Stimulated activated CD8-positive, alpha-beta memory T cell treated with anti-CD3 and anti-CD28 coated beads, Interleukin-12 subunit alpha, Interleukin-12 subunit beta, amount 100 ng/mL, for 1 hour (primary cell): ENCODE measurements at regions not wholly inside any gene's neighbourhood (a gene's known extent, or its start where the extent isn't known, plus 50 kb on each side); places are given as distances from the start of the nearest gene placed in this dataset.

Source experiments
- DNase-seq: peaks from one replicate; pipeline ENCODE4 v3.0.0-alpha.2; 2020; ENCODE audit warnings: low read depth

GRCh38 chr3:104566054-104566453 lies 800.7 kb upstream of the ALCAM start:
- DNase-seq: no peak

GRCh38 chr3:104575634-104576033 lies 791.1 kb upstream of the ALCAM start:
- DNase-seq: no peak

- DNase-seq: no peak
Measured at GRCh38 chr3:104578558-104578957, 788.2 kb upstream of the ALCAM start.

GRCh38 chr3:104582092-104582491 lies 784.6 kb upstream of the ALCAM start:
- DNase-seq: no peak

GRCh38 chr3:104584682-104585081 lies 782.0 kb upstream of the ALCAM start:
- DNase-seq: no peak

GRCh38 chr3:104586344-104586743 lies 780.4 kb upstream of the ALCAM start:
- DNase-seq: no peak

- no peak for DNase-seq
Measured at GRCh38 chr3:104588442-104588841, 778.3 kb upstream of the ALCAM start.

GRCh38 chr3:104591776-104592175 lies 774.9 kb upstream of the ALCAM start:
- DNase-seq: no peak

- no peak for DNase-seq
Measured at GRCh38 chr3:104594491-104594890, 772.2 kb upstream of the ALCAM start.

- DNase-seq: no peak
Measured at GRCh38 chr3:104596054-104596453, 770.7 kb upstream of the ALCAM start.

- DNase-seq: no peak
Measured at GRCh38 chr3:104596551-104596950, 770.2 kb upstream of the ALCAM start.

GRCh38 chr3:104598848-104599511 lies 767.7 kb upstream of the ALCAM start:
- no peak for DNase-seq

- no peak for DNase-seq
Measured at GRCh38 chr3:104604326-104605010, 762.2 kb upstream of the ALCAM start.

- DNase-seq: no peak
Measured at GRCh38 chr3:104606812-104607211, 759.9 kb upstream of the ALCAM start.

- no peak for DNase-seq
Measured at GRCh38 chr3:104610730-104611652, 755.7 kb upstream of the ALCAM start.

- no peak for DNase-seq
Measured at GRCh38 chr3:104612218-104612617, 754.5 kb upstream of the ALCAM start.

GRCh38 chr3:104614564-104614963 lies 752.1 kb upstream of the ALCAM start:
- no peak for DNase-seq

GRCh38 chr3:104628185-104628789 lies 738.4 kb upstream of the ALCAM start:
- DNase-seq: no peak

GRCh38 chr3:104629038-104629437 lies 737.7 kb upstream of the ALCAM start:
- no peak for DNase-seq

GRCh38 chr3:104631254-104631653 lies 735.5 kb upstream of the ALCAM start:
- no peak for DNase-seq

- no peak for DNase-seq
Measured at GRCh38 chr3:104632521-104632920, 734.2 kb upstream of the ALCAM start.

GRCh38 chr3:104632947-104633346 lies 733.8 kb upstream of the ALCAM start:
- DNase-seq: no peak
